GM12872 (cell line): ENCODE measurements at regions not wholly inside any gene's neighbourhood (a gene's known extent, or its start where the extent isn't known, plus 50 kb on each side); places are given as distances from the start of the nearest gene placed in this dataset.

Experiments
- CTCF ChIP-seq: IDR thresholded peaks from 3 replicates; pipeline ENCODE4 v1.5.1; 2011; ENCODE audit warnings: low read depth, mild to moderate bottlenecking, low read length, moderate library complexity; ENCODE audit not compliant: insufficient read depth

- no peak for TF ChIP-seq CTCF
Observed at GRCh38 chr3:182683858-182684257, 109.4 kb upstream of the ATP11B start.

DNA sequence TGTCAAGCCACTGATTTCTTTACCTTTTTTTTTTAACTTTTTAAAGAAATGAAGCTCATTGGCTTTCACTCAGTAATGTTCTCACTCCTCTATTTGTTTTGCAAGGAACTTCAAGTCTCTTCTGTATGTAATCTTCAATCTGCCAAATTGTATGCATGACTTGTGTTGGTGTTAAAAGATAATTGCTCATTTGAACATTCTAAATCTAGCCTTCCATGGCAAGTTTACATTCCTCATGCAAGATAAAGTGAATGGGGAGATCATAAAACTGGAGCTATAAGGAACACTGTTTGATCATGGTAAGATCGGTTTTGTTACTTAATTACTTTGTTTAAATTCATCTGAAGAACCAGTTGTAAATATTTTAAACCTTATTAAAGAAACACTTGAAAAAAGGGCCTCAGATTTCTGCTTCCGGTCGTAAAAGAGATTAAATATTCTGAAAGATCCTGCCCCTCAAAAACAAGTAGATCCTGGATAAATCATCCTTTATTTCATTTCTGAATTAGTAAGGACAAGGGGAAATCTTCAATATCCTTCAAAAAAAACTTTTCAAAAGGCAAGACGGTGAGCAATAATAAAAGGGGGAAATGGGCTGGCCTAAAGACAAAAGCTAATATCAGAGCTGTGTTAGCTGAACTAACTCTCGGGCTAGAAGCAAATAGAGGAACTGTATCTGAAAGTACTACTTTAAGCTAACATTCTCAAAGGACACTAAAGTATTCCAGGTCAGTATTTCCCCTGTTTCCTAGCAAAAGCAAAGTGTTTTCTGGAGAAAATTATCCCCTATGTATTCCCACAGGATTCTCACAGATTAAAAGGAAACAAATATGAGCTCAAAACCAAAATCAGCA, 107.0 kb upstream of the ATP11B start:
- no peak for TF ChIP-seq CTCF

- TF ChIP-seq CTCF, result no peak
Observed at GRCh38 chr3:182690172-182690571, 103.1 kb upstream of the ATP11B start.

DNA sequence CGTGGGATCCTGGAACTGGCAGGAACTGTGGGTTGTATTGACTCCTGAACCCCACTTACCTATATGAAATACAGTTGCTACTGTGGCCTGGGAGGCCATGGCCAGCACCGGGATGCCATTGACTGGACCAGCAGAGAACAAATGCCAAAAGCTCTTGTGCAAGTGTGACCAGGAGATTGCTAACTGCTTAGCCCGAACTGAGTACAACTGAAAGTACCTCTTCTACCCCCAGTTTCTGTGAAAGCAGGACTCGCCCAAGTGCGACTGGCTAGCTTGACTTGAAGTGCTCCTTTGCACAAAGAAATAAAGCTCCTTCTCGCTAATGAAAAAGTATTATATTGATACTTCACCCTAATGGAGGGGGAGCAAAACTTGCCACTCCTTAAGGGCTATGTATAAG, 101.3 kb upstream of the ATP11B start:
- TF ChIP-seq CTCF, result no peak

DNA sequence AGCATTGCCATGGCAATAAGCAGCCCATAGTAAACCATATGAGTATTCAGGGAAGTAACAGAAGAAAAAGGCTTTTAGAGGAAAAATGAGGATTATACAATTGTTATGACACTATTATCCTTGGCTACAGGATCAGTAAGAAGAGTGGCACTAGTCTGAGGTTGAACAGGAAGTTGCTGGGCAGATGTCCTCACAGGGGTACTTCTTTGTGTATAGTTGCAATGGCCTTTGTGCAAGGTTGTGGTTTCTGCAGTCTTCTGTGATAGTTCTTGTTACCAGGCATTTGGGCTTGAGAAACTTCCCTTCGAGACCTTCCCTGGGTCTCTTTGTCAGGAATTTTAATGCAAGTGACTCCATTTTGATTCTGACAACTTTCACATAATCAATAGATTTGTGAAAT, 100.6 kb upstream of the ATP11B start:
- TF ChIP-seq CTCF, result no peak

- TF ChIP-seq CTCF, result no peak
Observed at GRCh38 chr3:182693723-182694122, 99.6 kb upstream of the ATP11B start.

GRCh38 chr3:182696916-182697315, 96.4 kb upstream of the ATP11B start:
- no peak for TF ChIP-seq CTCF
